Keratinocyte (primary cell): ENCODE measurements at regions not wholly inside any gene's neighbourhood (a gene's known extent, or its start where the extent isn't known, plus 50 kb on each side); places are given as distances from the start of the nearest gene placed in this dataset.
"Not testable (repeated sequence)": the region's sequence is repeated elsewhere in the genome, so short reads cannot be mapped to it uniquely, and the experiment has no call there.

Source experiments
- CTCF ChIP-seq, 3 experiments: IDR thresholded peaks in 1 of 3; conservative IDR thresholded peaks in 1 of 3; optimal IDR thresholded peaks in 1 of 3; 2 replicates in 2 of 3; 3 replicates in 1 of 3; pipeline versions ENCODE3 to v1.5.1; 2011; ENCODE audit warnings: low read length in 3 of 3, mild to moderate bottlenecking in 3 of 3, moderate library complexity in 2 of 3, control low read depth in 1 of 3, inconsistent platforms in 1 of 3; ENCODE audit not compliant: insufficient read depth in 2 of 3; ENCODE audit errors: extremely low read depth in 1 of 3
- EZH2 ChIP-seq: IDR thresholded peaks from one replicate; pipeline ENCODE4 v1.6.1; 2012; ENCODE audit warnings: inconsistent platforms, mild to moderate bottlenecking, low read length, moderate library complexity

GRCh38 chr1:146322893-146323292 is 94.1 kb upstream of the NOTCH2NLA start:
- not testable (repeated sequence) for TF ChIP-seq CTCF (optimal IDR thresholded peaks at IDR 0.05 in 1 of 3, IDR thresholded peaks at IDR 0.05 in 1 of 3, conservative IDR thresholded peaks at IDR 0.05 in 1 of 3; ENCODE audit: extremely low read depth in 1 of 3, insufficient read depth in 2 of 3, low read length in 3 of 3); EZH2
